H9 (cell line): ENCODE measurements at regions not wholly inside any gene's neighbourhood (a gene's known extent, or its start where the extent isn't known, plus 50 kb on each side); places are given as distances from the start of the nearest gene placed in this dataset.

ENCODE experiments used
- DNase-seq: peaks from one replicate; pipeline ENCODE4 v3.0.0-alpha.2; 2017
- H2AFZ ChIP-seq: one replicate; pipeline ENCODE4 v1.6.1; 2013; ENCODE audit warnings: mild to moderate bottlenecking, low read length, control low read depth, moderate library complexity
- H2AK5ac ChIP-seq: 2 replicates; pipeline ENCODE4 v1.6.1; 2013; ENCODE audit warnings: low read length, control low read depth, mixed read lengths; ENCODE audit not compliant: insufficient read length
- H2BK120ac ChIP-seq: one replicate; pipeline ENCODE4 v1.6.1; 2013; ENCODE audit warnings: low read depth, mild to moderate bottlenecking, low read length, control low read depth, inconsistent platforms; ENCODE audit not compliant: poor library complexity, severe bottlenecking
- H2BK12ac ChIP-seq: 2 replicates; pipeline ENCODE4 v1.6.1; 2013; ENCODE audit warnings: low read length, control low read depth, mixed read lengths, low read depth; ENCODE audit not compliant: insufficient read length
- H2BK15ac ChIP-seq: 2 replicates; pipeline ENCODE4 v1.6.1; 2013; ENCODE audit warnings: low read depth, low read length, control low read depth
- H2BK20ac ChIP-seq: one replicate; pipeline ENCODE4 v1.6.1; 2013; ENCODE audit warnings: low read depth, mild to moderate bottlenecking, low read length, control low read depth, inconsistent platforms; ENCODE audit not compliant: poor library complexity, severe bottlenecking
- H2BK5ac ChIP-seq: 2 replicates; pipeline ENCODE4 v1.6.1; 2013; ENCODE audit warnings: low read length, control low read depth, mixed read lengths; ENCODE audit not compliant: insufficient read length
- H3K14ac ChIP-seq: 2 replicates; pipeline ENCODE4 v1.6.1; 2013; ENCODE audit warnings: low read length, control low read depth; ENCODE audit not compliant: insufficient read depth
- H3K18ac ChIP-seq: 2 replicates; pipeline ENCODE4 v1.6.1; 2013; ENCODE audit warnings: low read depth, mild to moderate bottlenecking, mixed read lengths, low read length, control low read depth; ENCODE audit not compliant: insufficient read length
- H3K23ac ChIP-seq: 2 replicates; pipeline ENCODE4 v1.6.1; 2013; ENCODE audit warnings: low read length, control low read depth, mixed read lengths, low read depth; ENCODE audit not compliant: insufficient read length
- H3K23me2 ChIP-seq: 2 replicates; pipeline ENCODE4 v1.6.1; 2013; ENCODE audit warnings: low read depth, mild to moderate bottlenecking, mixed read lengths, low read length, control low read depth; ENCODE audit not compliant: insufficient read length, poor library complexity, severe bottlenecking
- H3K27ac ChIP-seq: 2 replicates; pipeline ENCODE4 v1.5.1; 2013; ENCODE audit warnings: low read length, control low read depth, mixed read lengths, low read depth; ENCODE audit not compliant: insufficient read length
- H3K27me3 ChIP-seq: 2 replicates; pipeline ENCODE4 v1.6.1; 2013; ENCODE audit warnings: low read length, control low read depth, inconsistent platforms; ENCODE audit not compliant: insufficient read depth
- H3K4ac ChIP-seq: 2 replicates; pipeline ENCODE4 v1.6.1; 2013; ENCODE audit warnings: low read depth, mild to moderate bottlenecking, control low read depth, inconsistent platforms, low read length, moderate library complexity
- H3K4me1 ChIP-seq: 2 replicates; pipeline ENCODE4 v1.6.1; 2013; ENCODE audit warnings: low read length, control low read depth, inconsistent platforms; ENCODE audit not compliant: insufficient read depth
- H3K4me2 ChIP-seq: 2 replicates; pipeline ENCODE4 v1.6.1; 2013; ENCODE audit warnings: low read length, control low read depth, mixed read lengths; ENCODE audit not compliant: insufficient read length, insufficient read depth
- H3K56ac ChIP-seq: 2 replicates; pipeline ENCODE4 v1.6.1; 2013; ENCODE audit warnings: low read depth, mild to moderate bottlenecking, mixed read lengths, low read length, control low read depth; ENCODE audit not compliant: insufficient read length
- H3K79me1 ChIP-seq: 2 replicates; pipeline ENCODE4 v1.6.1; 2013; ENCODE audit warnings: low read depth, mild to moderate bottlenecking, moderate library complexity, low read length, control low read depth, inconsistent platforms; ENCODE audit not compliant: insufficient read depth, poor library complexity, severe bottlenecking
- H3K79me2 ChIP-seq: 2 replicates; pipeline ENCODE4 v1.6.1; 2013; ENCODE audit warnings: low read length, control low read depth, inconsistent platforms; ENCODE audit not compliant: insufficient read depth
- H3K9ac ChIP-seq: 2 replicates; pipeline ENCODE4 v1.6.1; 2013; ENCODE audit warnings: low read length, control low read depth, mixed read lengths; ENCODE audit not compliant: insufficient read length; ENCODE audit errors: extremely low read depth
- H3K9me3 ChIP-seq: one replicate; pipeline ENCODE4 v1.6.1; 2013; ENCODE audit warnings: low read depth, low read length, inconsistent platforms; ENCODE audit not compliant: control insufficient read depth
- H3T11ph ChIP-seq: one replicate; pipeline ENCODE4 v1.6.1; 2013; ENCODE audit warnings: mild to moderate bottlenecking, low read length, control low read depth, inconsistent platforms
- H4K20me1 ChIP-seq: one replicate; pipeline ENCODE4 v1.6.1; 2013; ENCODE audit not compliant: control insufficient read depth, insufficient read length, insufficient read depth
- H4K5ac ChIP-seq: 2 replicates; pipeline ENCODE4 v1.6.1; 2013; ENCODE audit warnings: low read depth, mild to moderate bottlenecking, mixed read lengths, low read length, control low read depth; ENCODE audit not compliant: insufficient read length
- H4K8ac ChIP-seq: replicated peaks from 2 replicates; pipeline ENCODE4 v1.6.1; 2013; ENCODE audit warnings: low read length, control low read depth, mixed read lengths, low read depth; ENCODE audit not compliant: insufficient read length
- H4K91ac ChIP-seq: 2 replicates; pipeline ENCODE4 v1.6.1; 2013; ENCODE audit warnings: low read depth, mild to moderate bottlenecking, moderate library complexity, mixed read lengths, low read length, control low read depth; ENCODE audit not compliant: insufficient read length
- H3K27ac Mint-ChIP-seq, 3 experiments: 2 replicates in 2 of 3; 3 replicates in 1 of 3; pipeline ENCODE4 v1.8.0; 2020 to 2021; ENCODE audit warnings: mixed read lengths in 3 of 3, mild to moderate bottlenecking in 1 of 3, moderate library complexity in 1 of 3
- H3K27me3 Mint-ChIP-seq: 2 replicates; pipeline ENCODE4 v1.8.0; 2021; ENCODE audit warnings: low read depth, mild to moderate bottlenecking, moderate library complexity, mixed read lengths
- H3K36me3 Mint-ChIP-seq, 3 experiments: 2 replicates in 2 of 3; 3 replicates in 1 of 3; pipeline ENCODE4 v1.8.0; 2020 to 2021; ENCODE audit warnings: low read depth in 3 of 3, mixed read lengths in 3 of 3; ENCODE audit not compliant: insufficient read depth in 1 of 3
- H3K4me1 Mint-ChIP-seq, 2 experiments: 2 replicates each; pipeline ENCODE4 v1.8.0; 2020; ENCODE audit warnings: mixed read lengths in 2 of 2
- H3K4me3 Mint-ChIP-seq, 2 experiments: 2 replicates in 1 of 2; 3 replicates in 1 of 2; pipeline ENCODE4 v1.8.0; 2020 to 2021; ENCODE audit warnings: mild to moderate bottlenecking in 2 of 2, mixed read lengths in 2 of 2, moderate library complexity in 1 of 2
- H3K9me3 Mint-ChIP-seq, 2 experiments: 2 replicates in 1 of 2; 3 replicates in 1 of 2; pipeline ENCODE4 v1.8.0; 2020; ENCODE audit warnings: mild to moderate bottlenecking in 2 of 2, mixed read lengths in 2 of 2, moderate library complexity in 1 of 2
- CTCF ChIP-seq: fragments of 200-600 bp; sonication (generic); conservative IDR thresholded peaks from 3 replicates; pipeline ENCODE4 v1.8.0; 2021; ENCODE audit warnings: antibody characterized with exemption, mild to moderate bottlenecking
- WGBS: extraction: QIAGEN DNeasy Blood & Tissue Kit; methylation state at CpG from one replicate; pipeline ENCODE4 v1.1.7; 2013; ENCODE audit warnings: missing lambda C conversion rate, low lambda C conversion rate, mixed read lengths; ENCODE audit not compliant: insufficient read length; ENCODE audit errors: extremely low coverage; 5-methylcytosine and 5-hydroxymethylcytosine counted together

GRCh38 chr20:40807821-40808170 lies 118.8 kb upstream of the MAFB start:
- H3K36me3 Mint-ChIP-seq, result no peaks in the 10 kb centered on the region
- no peak overlapping the region for H3K4me2 ChIP-seq
- WGBS, result no CpG with 5 or more reads among the region's 2 CpGs
- H3K27ac ChIP-seq, result no peak overlapping the region
- H2BK120ac ChIP-seq, result no peak overlapping the region
- H2BK12ac ChIP-seq, result no peak overlapping the region
- H3K27ac Mint-ChIP-seq, result no peak overlapping the region
- no peak overlapping the region for H3K14ac ChIP-seq
- no peak overlapping the region for H2AFZ ChIP-seq
- H3K4ac ChIP-seq, result no peak overlapping the region
- peak; percentile 10 for DNase-seq
- no peak overlapping the region for H3K9ac ChIP-seq
- H3K9me3 ChIP-seq, result no peaks in the 10 kb centered on the region
- no peaks in the 10 kb centered on the region for H3K4me1 ChIP-seq
- TF ChIP-seq CTCF, result no peak
- H3K27me3 ChIP-seq, result no peaks in the 10 kb centered on the region
- H3T11ph ChIP-seq, result no peak overlapping the region
- no peak overlapping the region for H2BK15ac ChIP-seq
- no peaks in the 10 kb centered on the region for H3K79me2 ChIP-seq
- no peak overlapping the region for H2BK20ac ChIP-seq
- no peak overlapping the region for H4K5ac ChIP-seq
- no peaks in the 10 kb centered on the region for H4K20me1 ChIP-seq
- H3K23ac ChIP-seq, result no peak overlapping the region
- no peaks in the 10 kb centered on the region for H3K79me1 ChIP-seq
- H3K27me3 Mint-ChIP-seq, result peaks cover 9% of the 10 kb centered on the region
- H3K18ac ChIP-seq, result no peak overlapping the region
- H3K9me3 Mint-ChIP-seq, result no peaks in the 10 kb centered on the region
- H3K4me1 Mint-ChIP-seq, result peaks cover 3% of the 10 kb centered on the region in 2 experiments; a peak in 1 of 4 replicates
- H3K4me3 Mint-ChIP-seq, result no peak overlapping the region
- H4K8ac ChIP-seq, result no peak overlapping the region
- no peak overlapping the region for H3K56ac ChIP-seq
- no peak overlapping the region for H4K91ac ChIP-seq
- no peaks in the 10 kb centered on the region for H3K23me2 ChIP-seq
- H2AK5ac ChIP-seq, result no peak overlapping the region
- no peak overlapping the region for H2BK5ac ChIP-seq
